OCI-LY7 (cell line): ENCODE measurements at regions not wholly inside any gene's neighbourhood (a gene's known extent, or its start where the extent isn't known, plus 50 kb on each side); places are given as distances from the start of the nearest gene placed in this dataset.

Experiments used
- CTCF ChIP-seq: fragments of 200-600 bp; sonication (generic); conservative IDR thresholded peaks from 2 replicates; pipeline ENCODE4 v1.5.1; 2014; ENCODE audit warnings: mild to moderate bottlenecking, antibody characterized with exemption, low read length, moderate library complexity, mixed read lengths
- EZH2phosphoT487 ChIP-seq: fragments of 200-600 bp; sonication (generic); IDR thresholded peaks from 2 replicates; pipeline ENCODE4 v1.6.1; 2018; ENCODE audit warnings: low read depth, borderline replicate concordance, mild to moderate bottlenecking, mixed run types, antibody characterized with exemption, low read length, moderate library complexity, mixed read lengths

- no peak for TF ChIP-seq CTCF
- no peak for TF ChIP-seq EZH2phosphoT487
Measured at GRCh38 chr17:77786740-77787505, 171.6 kb upstream of the TNRC6C start.
